ENCODE measurements at regions not wholly inside any gene's neighbourhood (a gene's known extent, or its start where the extent isn't known, plus 50 kb on each side); places are given as distances from the start of the nearest gene placed in this dataset.

DNA sequence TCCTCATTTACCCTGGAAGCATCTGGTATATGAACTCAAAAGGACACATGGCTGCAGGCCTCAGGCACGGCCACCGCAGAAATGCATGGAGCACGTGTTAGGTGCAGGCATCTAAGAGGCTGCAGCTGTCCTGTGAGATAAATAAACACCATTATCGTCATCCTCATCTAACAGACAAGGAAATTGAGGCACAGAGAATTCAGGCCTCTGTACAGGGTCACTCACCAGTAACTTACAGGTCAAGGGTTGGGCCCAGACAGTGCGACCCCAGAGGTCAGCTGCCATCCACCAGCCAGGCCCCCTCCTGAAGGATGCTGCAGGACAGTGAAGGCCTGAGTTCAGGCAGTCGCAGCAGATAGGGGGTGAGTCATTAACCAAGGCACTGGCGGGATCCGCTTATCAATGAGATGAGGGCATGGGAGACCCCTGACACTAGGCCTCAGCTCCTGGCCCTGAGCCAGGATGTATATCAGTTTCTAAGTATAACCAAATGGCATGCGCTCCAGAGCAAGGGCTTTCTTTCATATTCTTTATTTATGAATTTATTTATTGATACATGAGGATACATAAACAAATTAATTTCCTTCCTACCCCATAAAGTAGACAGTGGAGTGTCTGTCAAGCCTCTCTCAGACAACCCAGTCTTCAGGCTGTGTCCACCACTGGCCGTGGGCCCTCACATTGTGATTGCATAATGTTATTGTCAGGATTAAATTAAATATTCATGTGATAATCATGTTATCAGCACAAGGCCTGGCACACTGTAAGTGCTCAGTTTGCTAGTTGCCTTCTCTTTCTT lies 316.9 kb downstream of the QKI start:
- Histone ChIP-seq H3K9me3 (no peaks in the 10 kb centered on the region), H3K27ac (replicated peaks in 1 of 4) (no peak overlapping the region), H3K4me3 (no peak overlapping the region), H3K36me3 (no peaks in the 10 kb centered on the region), H3K4me1 (peaks cover 0 to 8% (median 4%) of the 10 kb centered on the region in 4 donors), H3K27me3 (no peaks in the 10 kb centered on the region)
- intact Hi-C loops (cut with DNase I): no loop called here
- no peak for TF ChIP-seq POLR2AphosphoS5 (IDR thresholded peaks at IDR 0.05)
- TF ChIP-seq, protein P1, sequence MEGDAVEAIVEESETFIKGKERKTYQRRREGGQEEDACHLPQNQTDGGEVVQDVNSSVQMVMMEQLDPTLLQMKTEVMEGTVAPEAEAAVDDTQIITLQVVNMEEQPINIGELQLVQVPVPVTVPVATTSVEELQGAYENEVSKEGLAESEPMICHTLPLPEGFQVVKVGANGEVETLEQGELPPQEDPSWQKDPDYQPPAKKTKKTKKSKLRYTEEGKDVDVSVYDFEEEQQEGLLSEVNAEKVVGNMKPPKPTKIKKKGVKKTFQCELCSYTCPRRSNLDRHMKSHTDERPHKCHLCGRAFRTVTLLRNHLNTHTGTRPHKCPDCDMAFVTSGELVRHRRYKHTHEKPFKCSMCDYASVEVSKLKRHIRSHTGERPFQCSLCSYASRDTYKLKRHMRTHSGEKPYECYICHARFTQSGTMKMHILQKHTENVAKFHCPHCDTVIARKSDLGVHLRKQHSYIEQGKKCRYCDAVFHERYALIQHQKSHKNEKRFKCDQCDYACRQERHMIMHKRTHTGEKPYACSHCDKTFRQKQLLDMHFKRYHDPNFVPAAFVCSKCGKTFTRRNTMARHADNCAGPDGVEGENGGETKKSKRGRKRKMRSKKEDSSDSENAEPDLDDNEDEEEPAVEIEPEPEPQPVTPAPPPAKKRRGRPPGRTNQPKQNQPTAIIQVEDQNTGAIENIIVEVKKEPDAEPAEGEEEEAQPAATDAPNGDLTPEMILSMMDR (IDR thresholded peaks at IDR 0.05): no peak
- no peak for TF ChIP-seq POLR2A (IDR thresholded peaks at IDR 0.05; ENCODE audit: low read depth)
- TF ChIP-seq EP300 (IDR thresholded peaks at IDR 0.05): no peak
- 86% methylated on average over 9 of the region's 10 CpGs for WGBS
- no peak for DNase-seq (ENCODE audit: extremely low spot score)

DNA sequence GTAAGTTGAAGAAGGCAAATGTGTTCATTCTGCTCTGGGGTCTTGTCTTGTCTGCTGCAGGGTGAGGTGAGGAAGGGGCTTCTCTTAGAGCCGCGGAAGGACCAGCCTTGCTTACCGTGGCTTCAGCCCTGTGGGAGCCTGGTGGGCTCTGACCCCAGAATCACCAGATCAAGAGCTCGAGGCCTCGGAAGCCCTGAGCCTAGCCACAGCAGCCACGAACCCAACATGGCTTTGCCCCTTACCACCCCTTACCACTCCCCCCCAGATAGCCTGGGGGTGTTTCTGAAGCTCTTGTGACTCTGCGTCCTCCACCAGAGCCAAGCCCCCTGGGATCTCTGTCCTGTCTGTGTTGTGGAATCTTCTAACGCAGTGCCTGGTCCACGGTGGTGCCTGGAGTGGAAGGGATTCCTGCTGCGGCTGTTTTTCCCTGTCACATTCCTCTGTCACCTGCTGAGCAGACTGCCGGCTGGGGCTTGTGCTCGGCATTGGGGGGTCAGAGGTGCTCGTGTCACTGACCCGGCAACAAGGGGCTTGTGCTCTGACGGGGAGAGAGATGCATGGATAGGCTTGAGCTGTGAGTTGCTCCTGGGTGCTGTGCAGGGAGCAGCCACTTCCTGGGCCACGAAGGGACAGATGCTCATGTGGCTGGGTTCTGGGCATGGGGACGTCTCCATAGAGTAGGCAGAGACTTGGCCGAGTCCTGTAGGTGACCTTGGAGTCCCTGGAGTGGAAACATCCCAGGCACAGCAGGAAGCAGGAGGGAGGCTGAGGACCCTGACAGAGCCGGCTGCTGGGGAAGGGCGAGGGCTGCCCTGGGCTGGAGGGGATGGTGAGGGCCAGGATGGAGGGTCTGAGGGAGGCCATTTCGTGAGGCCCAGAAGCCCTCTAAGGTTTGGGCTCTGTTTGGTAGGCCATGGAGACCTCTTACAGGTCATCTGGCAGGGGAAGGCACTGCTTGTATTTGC lies 316.0 kb downstream of the QKI start:
- H3K36me3 ChIP-seq: no peaks in the 10 kb centered on the region
- H3K27me3 ChIP-seq: no peaks in the 10 kb centered on the region
- H3K27ac ChIP-seq (replicated peaks in 1 of 4): no peak overlapping the region
- WGBS: 94% methylated on average over 17 of the region's 21 CpGs
- no peak for DNase-seq (ENCODE audit: extremely low spot score)
- no peaks in the 10 kb centered on the region for H3K9me3 ChIP-seq
- intact Hi-C loops (cut with DNase I): no loop called here
- no peak overlapping the region for H3K4me3 ChIP-seq
- H3K4me1 ChIP-seq: peaks cover 0 to 8% (median 4%) of the 10 kb centered on the region in 4 donors
- no peak for TF ChIP-seq EP300 (IDR thresholded peaks at IDR 0.05)
- TF ChIP-seq POLR2A (IDR thresholded peaks at IDR 0.05; ENCODE audit: low read depth): no peak
- no peak for TF ChIP-seq POLR2AphosphoS5 (IDR thresholded peaks at IDR 0.05)
- TF ChIP-seq, protein P1 (IDR thresholded peaks at IDR 0.05): no peak

DNA sequence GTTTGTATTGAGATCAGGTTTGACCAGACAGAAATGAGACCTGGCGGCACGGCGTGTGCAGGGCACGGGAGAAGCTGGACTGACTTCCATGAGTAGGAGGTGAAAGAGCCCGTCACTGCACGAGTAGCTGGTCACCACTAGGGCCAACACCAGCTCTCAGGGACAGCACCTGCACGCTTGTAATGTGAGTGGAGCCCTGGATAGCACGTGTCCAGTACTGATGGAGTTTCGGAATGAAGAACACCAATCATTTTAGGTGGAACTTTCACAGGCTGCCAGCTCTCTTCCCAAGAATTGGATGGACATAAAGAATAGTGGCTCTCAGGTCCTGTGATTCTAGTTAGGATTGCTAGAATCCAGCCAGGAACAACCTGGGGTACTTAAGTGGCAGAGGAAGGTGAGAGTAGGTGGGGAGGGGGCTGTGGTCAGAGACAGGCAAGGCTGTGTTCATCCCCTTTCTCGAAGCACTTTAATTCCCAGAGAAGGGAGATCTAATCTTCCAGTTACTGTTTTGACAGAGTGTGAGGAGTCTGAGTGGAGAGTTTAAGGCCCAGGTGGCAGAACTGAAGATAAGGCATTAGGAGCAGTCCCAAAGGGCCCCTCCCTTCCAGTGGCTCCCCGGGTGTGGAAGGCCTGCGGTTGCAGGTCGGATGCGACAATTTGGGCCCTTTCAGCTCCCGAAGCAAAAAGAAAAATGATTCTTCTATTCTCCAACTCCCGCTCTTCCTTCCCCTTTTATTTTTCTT lies 314.8 kb downstream of the QKI start:
- 91% methylated on average over 16 of the region's 16 CpGs for WGBS
- H3K27me3 ChIP-seq: no peaks in the 10 kb centered on the region
- no peaks in the 10 kb centered on the region for H3K9me3 ChIP-seq
- no peak for DNase-seq (ENCODE audit: extremely low spot score)
- no peak overlapping the region for H3K4me3 ChIP-seq
- TF ChIP-seq POLR2A (IDR thresholded peaks at IDR 0.05; ENCODE audit: low read depth) (no peak), POLR2AphosphoS5 (IDR thresholded peaks at IDR 0.05) (no peak), EP300 (IDR thresholded peaks at IDR 0.05) (no peak)
- TF ChIP-seq, protein P1 (IDR thresholded peaks at IDR 0.05): no peak
- H3K27ac ChIP-seq (replicated peaks in 1 of 4): no peak overlapping the region
- no peaks in the 10 kb centered on the region for H3K36me3 ChIP-seq
- intact Hi-C loops (cut with DNase I): no loop called here
- peaks cover 0 to 8% (median 4%) of the 10 kb centered on the region in 4 donors for H3K4me1 ChIP-seq

DNA sequence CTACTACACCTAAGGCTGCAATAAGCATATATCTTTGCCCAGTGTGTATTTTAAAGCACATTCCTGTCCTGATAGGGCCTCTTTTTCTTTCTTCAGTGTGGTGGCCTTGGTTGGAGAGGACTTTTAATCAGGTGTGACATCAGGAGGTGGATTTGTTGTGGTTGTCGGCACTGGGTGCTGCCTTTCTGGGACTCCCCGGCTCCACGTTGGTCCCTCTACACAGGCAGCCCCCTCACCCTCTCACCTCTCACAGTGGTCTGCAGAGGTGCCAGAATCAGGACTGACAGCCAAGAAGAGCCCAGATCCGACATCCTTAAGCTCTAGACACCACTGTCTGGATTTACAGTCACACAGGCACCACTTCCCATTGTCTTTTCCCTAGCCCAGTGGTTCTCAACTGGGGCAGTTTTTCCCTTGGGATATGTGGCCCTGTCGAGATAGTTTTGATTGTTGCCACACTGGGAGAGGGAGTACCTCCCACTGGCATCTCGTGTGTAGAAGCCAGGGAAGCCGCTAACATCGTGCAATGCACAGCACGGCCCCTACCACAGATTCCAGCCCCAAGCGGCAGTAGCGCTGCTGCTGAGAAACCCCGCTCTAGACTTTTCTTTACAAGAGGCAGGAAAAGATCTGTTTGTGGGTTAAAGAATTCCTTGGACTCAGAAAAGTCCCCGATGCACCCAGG lies 314.1 kb downstream of the QKI start:
- 93% methylated on average over 13 of the region's 13 CpGs for WGBS
- no peak for TF ChIP-seq POLR2AphosphoS5 (IDR thresholded peaks at IDR 0.05)
- TF ChIP-seq POLR2A (IDR thresholded peaks at IDR 0.05; ENCODE audit: low read depth): no peak
- intact Hi-C loops (cut with DNase I): no loop called here
- Histone ChIP-seq H3K36me3 (no peaks in the 10 kb centered on the region), H3K9me3 (no peaks in the 10 kb centered on the region), H3K4me1 (peaks cover 0 to 8% (median 4%) of the 10 kb centered on the region in 4 donors), H3K4me3 (no peak overlapping the region), H3K27me3 (no peaks in the 10 kb centered on the region), H3K27ac (replicated peaks in 1 of 4) (no peak overlapping the region)
- DNase-seq (ENCODE audit: extremely low spot score): no peak

Measured in esophagus muscularis mucosa (tissue), 4 donors.